ENCODE measurements at regions not wholly inside any gene's neighbourhood (a gene's known extent, or its start where the extent isn't known, plus 50 kb on each side); places are given as distances from the start of the nearest gene placed in this dataset.
"Not testable (repeated sequence)": the region's sequence is repeated elsewhere in the genome, so short reads cannot be mapped to it uniquely, and the experiment has no call there.

DNA sequence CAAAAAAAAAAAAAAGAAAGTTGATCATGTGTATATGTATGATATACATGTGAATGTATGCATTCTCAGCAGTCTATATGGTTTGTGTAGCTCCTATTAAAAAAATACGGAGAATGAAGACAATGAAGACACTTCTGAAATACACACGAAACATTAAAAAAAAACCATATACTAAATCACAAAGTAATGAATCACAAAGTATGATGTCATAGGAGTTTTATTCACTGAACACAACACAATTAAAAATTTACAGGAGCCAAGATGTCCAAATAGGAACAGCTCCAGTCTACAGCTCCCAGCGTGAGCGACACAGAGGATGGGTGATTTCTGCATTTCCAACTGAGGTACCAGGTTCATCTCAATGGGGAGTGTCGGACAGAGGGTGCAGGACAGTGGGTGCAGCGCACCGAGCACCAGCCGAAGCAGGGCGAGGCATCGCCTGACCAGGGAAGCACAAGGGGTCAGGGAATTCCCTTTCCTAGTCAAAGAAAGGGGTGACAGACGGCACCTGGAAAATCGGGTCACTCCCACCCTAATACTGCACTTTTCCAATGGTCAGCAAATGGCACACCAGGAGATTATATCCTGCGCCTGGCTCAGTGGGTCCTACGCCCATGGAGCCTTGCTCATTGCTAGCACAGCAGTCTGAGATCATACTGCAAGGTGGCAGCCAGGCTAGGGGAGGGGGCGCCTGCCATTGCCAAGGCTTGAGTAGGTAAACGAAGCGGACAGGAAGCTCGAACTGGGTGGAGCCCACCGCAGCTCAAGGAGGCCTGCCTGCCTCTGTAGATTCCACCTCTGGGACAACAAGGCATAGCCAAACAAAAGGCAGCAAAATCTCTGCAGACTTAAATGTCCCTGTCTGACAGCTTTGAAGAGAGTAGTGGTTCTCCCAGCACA, 53.9 kb upstream of the TUSC1 start:
- not testable (repeated sequence) for DNase-seq

Measured in muscle of arm (tissue), 1 donor.